Stimulated activated CD8-positive, alpha-beta memory T cell treated with anti-CD3 and anti-CD28 coated beads, Interleukin-12 subunit alpha, Interleukin-12 subunit beta, amount 100 ng/mL, for 24 hours (primary cell): ENCODE measurements at regions not wholly inside any gene's neighbourhood (a gene's known extent, or its start where the extent isn't known, plus 50 kb on each side); places are given as distances from the start of the nearest gene placed in this dataset.

ENCODE experiments used
- DNase-seq: peaks from one replicate; pipeline ENCODE4 v3.0.0-alpha.2; 2020; ENCODE audit errors: extremely low read depth

- DNase-seq, result no peak
These were observed 95.6 kb upstream of the E2F8 start for GRCh38 chr11:19336331-19336730.

DNA sequence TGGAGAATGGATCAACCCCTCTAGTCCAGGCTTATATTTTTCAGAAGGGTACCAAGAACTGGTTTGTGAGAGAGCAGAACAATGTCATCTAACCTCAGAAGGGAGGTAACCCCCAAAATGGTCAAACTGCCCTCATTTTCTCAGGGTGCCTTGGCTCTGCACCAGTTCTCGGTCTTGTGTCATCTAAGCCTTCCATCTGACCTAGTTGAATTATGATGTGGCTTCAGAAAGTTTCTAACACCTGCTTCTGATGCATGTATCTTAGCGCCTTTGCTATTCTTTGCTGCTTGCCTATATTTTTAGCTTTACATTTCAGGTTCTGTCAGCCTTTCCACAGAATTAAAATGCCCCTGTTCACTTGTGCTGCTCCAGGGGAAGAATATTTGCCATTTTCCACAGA, 91.7 kb upstream of the E2F8 start:
- DNase-seq, result no peak

DNA sequence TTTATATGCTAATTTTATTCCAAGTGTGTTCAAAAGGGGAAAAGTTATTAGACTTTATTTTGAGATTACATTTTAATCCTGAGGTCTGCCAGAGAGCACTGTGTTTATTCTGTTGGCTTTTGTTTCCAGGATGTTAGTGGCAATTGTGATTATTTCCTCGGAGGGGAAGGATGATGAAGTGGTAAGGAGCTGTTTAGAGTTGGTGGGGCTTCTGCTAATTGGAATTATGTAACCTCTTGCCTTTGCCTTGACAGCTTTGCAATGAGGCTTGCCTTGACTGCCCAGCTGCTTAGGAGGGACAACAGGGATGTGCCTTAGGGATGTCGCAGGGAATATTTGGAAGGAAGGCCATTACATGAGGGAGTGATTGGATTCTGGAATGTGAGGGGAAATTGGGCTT, 89.7 kb upstream of the E2F8 start:
- no peak for DNase-seq

GRCh38 chr11:19329970-19330369, 89.2 kb upstream of the E2F8 start:
- DNase-seq, result no peak

GRCh38 chr11:19328586-19329311, 88.0 kb upstream of the E2F8 start:
- DNase-seq, result no peak

DNA sequence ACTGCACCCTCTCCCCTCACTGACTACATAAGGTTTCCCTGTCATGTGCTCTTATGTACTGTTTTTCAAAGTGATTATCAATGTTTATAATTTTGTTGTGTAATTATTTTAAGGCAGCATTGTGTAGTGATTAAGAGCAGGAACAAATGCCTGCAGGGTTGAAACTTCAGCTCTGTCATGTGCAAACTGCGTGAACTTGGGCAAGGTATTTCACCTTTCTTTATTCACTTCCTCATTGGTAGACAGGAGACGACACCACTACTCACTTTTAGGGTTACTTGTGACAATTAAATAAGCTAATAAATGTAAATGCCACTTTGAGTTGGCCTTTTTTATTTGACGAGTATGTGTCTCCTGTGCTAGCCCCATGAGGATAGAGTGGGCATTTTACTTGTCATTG, 86.5 kb upstream of the E2F8 start:
- DNase-seq, result no peak

- no peak for DNase-seq
These were observed 85.8 kb upstream of the E2F8 start for GRCh38 chr11:19326499-19326898.

GRCh38 chr11:19323502-19323901, 82.8 kb upstream of the E2F8 start:
- no peak for DNase-seq

DNA sequence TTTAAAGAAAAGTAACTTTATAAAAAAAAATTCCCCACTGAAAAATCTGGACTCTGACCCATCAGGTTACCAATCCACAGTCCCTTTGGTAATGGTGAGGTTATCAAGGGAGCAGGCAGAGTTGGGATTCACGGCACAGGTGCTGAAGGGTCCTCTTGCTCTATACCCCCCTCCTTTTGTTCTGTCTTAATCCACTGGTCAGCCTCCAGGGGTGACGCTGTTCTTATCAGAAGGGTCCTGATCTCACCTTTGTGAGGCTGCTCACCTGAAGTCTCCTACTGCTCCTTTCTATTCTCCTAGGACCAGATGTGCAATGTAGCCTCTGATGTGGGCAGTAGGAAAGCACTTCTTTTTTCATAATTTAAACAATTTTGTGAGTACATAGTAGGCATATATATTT, 80.6 kb upstream of the E2F8 start:
- DNase-seq, result no peak

- no peak for DNase-seq
These were observed 80.1 kb upstream of the E2F8 start for GRCh38 chr11:19320827-19321226.

DNA sequence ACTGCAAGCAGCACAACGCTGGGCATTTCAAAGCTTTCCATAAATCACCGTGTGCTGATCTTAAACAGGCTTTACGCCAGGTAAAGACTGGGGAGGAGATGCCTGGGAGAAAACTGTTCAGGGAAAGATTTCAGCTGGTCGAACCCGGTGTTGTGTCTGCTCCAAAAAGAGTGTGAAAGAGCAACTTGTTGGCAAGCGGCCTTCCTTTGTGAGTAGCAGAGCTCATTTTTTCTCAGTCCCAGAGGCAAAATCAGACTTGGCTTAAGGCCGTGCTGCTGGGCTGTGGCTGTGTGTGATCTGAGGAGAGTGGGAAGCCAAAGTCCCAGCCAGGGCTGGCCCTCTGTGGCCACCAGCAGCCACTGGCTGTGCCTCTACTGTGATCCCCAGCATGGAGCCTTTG, 75.7 kb upstream of the E2F8 start:
- no peak for DNase-seq

DNA sequence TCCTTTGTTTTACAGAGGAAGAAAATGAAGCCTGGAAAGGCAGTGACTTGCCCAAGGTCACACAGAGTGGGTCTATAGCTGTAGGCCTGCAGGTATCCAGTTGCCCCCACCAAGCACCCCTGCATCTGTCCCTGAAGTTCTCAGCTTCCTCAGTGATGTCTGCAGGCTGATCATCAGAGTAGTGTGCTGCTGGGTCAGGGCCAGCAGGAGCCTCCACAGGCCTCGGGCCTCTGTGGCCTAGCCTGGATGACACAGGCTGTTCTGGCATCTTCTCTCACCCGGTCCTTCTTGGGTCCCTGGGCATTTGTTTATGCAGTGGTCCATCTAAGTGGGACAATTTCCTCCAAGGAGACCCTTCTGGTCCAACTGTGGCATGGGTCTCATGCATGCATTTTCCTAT, 74.8 kb upstream of the E2F8 start:
- DNase-seq, result no peak

DNA sequence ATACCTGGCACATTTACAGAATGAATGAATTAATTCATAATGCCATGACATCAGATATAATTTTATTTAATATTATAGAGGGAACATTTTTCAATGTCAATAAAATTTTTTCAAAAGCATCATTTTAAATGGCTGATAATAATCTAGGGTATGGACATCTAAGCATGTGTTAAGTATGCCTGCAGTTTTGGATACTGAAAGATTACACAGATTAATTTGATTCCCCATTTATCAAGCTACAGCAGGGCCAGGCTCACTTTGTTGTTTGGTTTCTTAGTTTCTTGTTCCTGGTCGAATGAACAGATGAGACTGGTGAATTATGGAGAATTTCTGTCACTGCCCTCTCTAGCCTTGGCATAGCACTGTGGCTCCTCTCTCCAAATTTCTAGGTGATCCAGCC, 72.4 kb upstream of the E2F8 start:
- DNase-seq, result no peak

DNA sequence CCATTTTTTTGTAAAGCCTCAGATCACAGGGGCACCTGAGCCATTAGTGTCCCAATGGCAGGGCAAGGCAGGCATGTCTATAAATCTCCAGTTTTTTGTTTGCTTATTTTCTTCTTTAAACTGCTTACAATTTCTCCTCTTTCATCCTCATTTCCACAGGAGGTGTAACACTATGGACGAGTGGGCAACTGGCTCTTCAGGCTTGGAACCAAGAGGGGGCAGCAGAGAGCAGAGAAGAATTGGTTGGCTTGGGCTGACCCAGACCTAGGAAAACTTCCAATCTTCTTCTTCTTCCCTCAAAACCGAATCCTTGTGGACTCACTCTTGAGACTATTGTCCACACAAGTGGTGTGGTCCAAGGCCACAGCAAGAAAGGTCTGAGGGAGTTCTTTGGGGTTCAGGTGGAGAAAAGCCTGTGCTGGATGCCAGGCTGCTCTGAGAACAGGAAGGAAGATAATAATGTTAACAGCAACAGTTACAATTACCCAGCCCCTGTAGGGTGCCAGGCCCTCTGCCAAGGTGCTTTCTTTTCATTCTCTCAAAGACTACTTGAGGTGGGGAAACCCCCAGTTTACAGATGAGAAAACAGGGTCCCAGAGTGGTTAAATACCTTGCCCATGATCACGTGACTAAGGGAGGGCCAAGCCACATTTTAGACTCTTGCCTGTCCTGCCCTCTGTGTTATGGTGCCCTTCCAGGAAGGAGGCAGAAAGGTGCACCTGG, 70.7 kb upstream of the E2F8 start:
- DNase-seq, result no peak

- DNase-seq, result no peak
These were observed 66.8 kb upstream of the E2F8 start for GRCh38 chr11:19307498-19307897.

DNA sequence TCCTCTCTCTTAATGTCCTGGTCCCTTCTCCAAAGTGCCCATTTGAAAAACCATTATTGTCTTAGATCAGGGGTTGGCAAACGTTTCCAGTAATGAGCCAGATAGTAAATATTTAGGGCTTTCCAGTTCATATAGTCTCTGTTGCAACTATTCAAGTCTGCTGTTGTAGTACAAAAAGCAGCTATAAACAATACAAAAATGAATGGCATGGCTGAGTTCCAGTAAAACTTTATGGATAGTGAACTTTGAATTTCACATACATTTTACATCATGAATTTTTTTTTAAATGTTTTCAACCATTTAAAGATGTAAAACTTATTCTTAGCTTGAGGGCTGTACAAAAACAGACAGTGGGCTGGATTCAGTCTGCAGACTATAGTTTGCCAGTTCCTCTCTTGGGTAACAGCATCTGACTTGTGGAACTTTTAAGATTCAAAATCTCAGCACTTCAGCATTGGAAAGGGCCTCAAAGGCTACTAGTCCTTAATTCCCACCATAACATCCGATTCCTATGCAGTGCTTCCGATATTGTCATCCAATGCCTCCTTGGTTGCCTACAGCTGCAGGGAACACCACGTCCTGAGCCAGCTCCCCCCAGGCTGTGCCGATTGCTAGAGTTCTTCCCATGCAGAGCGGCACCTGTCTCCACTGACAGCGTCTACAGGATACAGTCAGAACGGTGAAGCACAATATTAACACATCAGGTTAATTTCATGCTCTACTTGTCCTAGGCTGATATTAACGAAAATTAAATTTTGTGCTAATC, 65.6 kb upstream of the E2F8 start:
- DNase-seq, result no peak

DNA sequence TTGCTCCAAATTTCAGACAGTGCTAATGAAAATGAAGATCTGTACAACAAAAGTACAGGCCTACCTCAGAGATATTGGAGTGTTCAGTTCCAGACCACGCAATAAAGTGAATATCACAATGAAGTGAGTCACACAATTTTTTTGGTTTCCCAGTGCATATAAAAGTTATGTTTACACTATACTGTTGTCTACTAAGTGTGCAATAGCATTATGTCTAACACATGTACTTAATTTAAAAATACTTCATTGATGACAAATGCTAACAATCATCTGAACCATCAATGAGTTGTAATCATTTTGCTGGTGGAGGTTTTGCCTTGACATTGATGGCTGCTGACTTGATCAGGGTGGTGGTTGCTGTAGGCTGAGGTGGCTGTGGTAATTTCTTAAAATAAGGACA, 60.6 kb upstream of the E2F8 start:
- DNase-seq, result no peak

GRCh38 chr11:19294444-19294843, 53.7 kb upstream of the E2F8 start:
- DNase-seq, result no peak

- no peak for DNase-seq
These were observed 50.3 kb upstream of the E2F8 start for GRCh38 chr11:19291064-19291463.
